SK-N-SH (cell line): ENCODE measurements at regions not wholly inside any gene's neighbourhood (a gene's known extent, or its start where the extent isn't known, plus 50 kb on each side); places are given as distances from the start of the nearest gene placed in this dataset.

ENCODE experiments used
- CTCF ChIA-PET: fragments of 300-600, 350-600 bp; formaldehyde crosslinking; extraction: SDS; loops from one replicate; lab custom pipeline; 2021; lab: Yijun Ruan, JAX
- POLR2A ChIA-PET: fragments of 350-600 bp; sonication (Branson Sonifier 250); formaldehyde crosslinking; extraction: SDS; loops from one replicate; lab custom pipeline; 2020; ENCODE audit warnings: antibody characterized with exemption, inconsistent platforms; lab: Yijun Ruan, JAX
- DNase-seq: peaks from one replicate; pipeline ENCODE4 v3.0.0; 2012
- H2AFZ ChIP-seq: fragments of 200-600 bp; sonication (generic); 2 replicates; pipeline ENCODE4 v1.8.1; 2016; ENCODE audit warnings: antibody characterized with exemption, mild to moderate bottlenecking, low read depth
- H3F3A ChIP-seq: fragments of 200-600 bp; sonication (generic); replicated peaks from 2 replicates; pipeline ENCODE3; 2016; ENCODE audit warnings: antibody characterized with exemption, mild to moderate bottlenecking; ENCODE audit not compliant: insufficient read depth
- H3K27ac ChIP-seq, 2 experiments: fragments of 200-500 bp in 1 of 2; fragments of 200-600 bp in 1 of 2; sonication (Bioruptor generic) in 1 of 2; sonication (generic), shearing (Covaris generic) in 1 of 2; 2 replicates each; pipeline versions ENCODE4 v1.5.1 to v1.6.1; 2014 to 2016; ENCODE audit warnings: low read depth in 2 of 2, inconsistent platforms in 1 of 2, low read length in 1 of 2, mild to moderate bottlenecking in 1 of 2, mixed read lengths in 1 of 2
- H3K27me3 ChIP-seq: fragments of 200-600 bp; sonication (generic), shearing (Covaris generic); 2 replicates; pipeline ENCODE4 v1.6.1; 2016; ENCODE audit warnings: mixed run types; ENCODE audit not compliant: insufficient read depth
- H3K36me3 ChIP-seq, 2 experiments: fragments of 200-500 bp in 1 of 2; fragments of 200-600 bp in 1 of 2; sonication (Bioruptor generic) in 1 of 2; sonication (generic) in 1 of 2; replicated peaks in 1 of 2; 2 replicates each; pipeline versions ENCODE3 to v1.5.1; 2014 to 2016; ENCODE audit warnings: low read length in 1 of 2, mild to moderate bottlenecking in 1 of 2; ENCODE audit not compliant: insufficient read depth in 2 of 2, control insufficient read depth in 1 of 2
- H3K4me1 ChIP-seq, 2 experiments: fragments of 200-500 bp in 1 of 2; fragments of 200-600 bp in 1 of 2; sonication (Bioruptor generic) in 1 of 2; sonication (generic), shearing (Covaris generic) in 1 of 2; 2 replicates each; pipeline versions ENCODE4 v1.5.1 to v1.6.1; 2014 to 2016; ENCODE audit warnings: low read depth in 1 of 2, low read length in 1 of 2, mixed run types in 1 of 2; ENCODE audit not compliant: insufficient read depth in 2 of 2, control insufficient read depth in 1 of 2
- H3K4me2 ChIP-seq: fragments of 200-600 bp; sonication (generic), shearing (Covaris generic); 2 replicates; pipeline ENCODE4 v1.6.1; 2017; ENCODE audit warnings: mixed run types
- H3K4me3 ChIP-seq, 2 experiments: fragments of 200-500 bp in 1 of 2; fragments of 200-600 bp in 1 of 2; sonication (Bioruptor generic) in 1 of 2; sonication (generic), shearing (Covaris generic) in 1 of 2; 2 replicates each; pipeline versions ENCODE4 v1.5.1 to v1.8.1; 2014 to 2016; ENCODE audit warnings: low read depth in 2 of 2, inconsistent platforms in 1 of 2, low read length in 1 of 2, mild to moderate bottlenecking in 1 of 2, mixed read lengths in 1 of 2, moderate library complexity in 1 of 2
- H3K79me2 ChIP-seq: fragments of 200-600 bp; sonication (generic); 2 replicates; pipeline ENCODE4 v1.8.1; 2017; ENCODE audit warnings: mild to moderate bottlenecking; ENCODE audit not compliant: insufficient read depth
- H3K9ac ChIP-seq: fragments of 200-600 bp; sonication (generic); 2 replicates; pipeline ENCODE4 v1.6.1; 2017; ENCODE audit warnings: mixed run types
- H3K9me2 ChIP-seq: fragments of 200-600 bp; sonication (generic); 2 replicates; pipeline ENCODE4 v1.6.1; 2017; ENCODE audit warnings: mixed run types
- H3K9me3 ChIP-seq: fragments of 200-600 bp; sonication (generic); 2 replicates; pipeline ENCODE4 v1.6.1; 2017; ENCODE audit warnings: mixed run types, mild to moderate bottlenecking, moderate library complexity
- H4K20me1 ChIP-seq: fragments of 200-600 bp; sonication (generic); 2 replicates; pipeline ENCODE4 v1.6.1; 2017; ENCODE audit warnings: mild to moderate bottlenecking, mixed run types; ENCODE audit not compliant: insufficient read depth
- CHD2 ChIP-seq: fragments of 150-350 bp; IDR thresholded peaks from 2 replicates; pipeline ENCODE4 v1.6.1; 2018; ENCODE audit warnings: low read length; ENCODE audit not compliant: partially characterized antibody
- CTCF ChIP-seq: fragments of 200-600 bp; sonication (generic); IDR thresholded peaks from 2 replicates; pipeline ENCODE4 v1.6.1; 2017; ENCODE audit warnings: antibody characterized with exemption, mild to moderate bottlenecking, moderate library complexity
- EZH2phosphoT487 ChIP-seq: fragments of 200-600 bp; sonication (generic); IDR thresholded peaks from 2 replicates; pipeline ENCODE4 v1.6.1; 2017; ENCODE audit warnings: low read depth, mixed run types, mild to moderate bottlenecking, antibody characterized with exemption, moderate library complexity, borderline replicate concordance
- FOSL2 ChIP-seq: IDR thresholded peaks from 2 replicates; pipeline ENCODE4 v1.4.0; 2012; ENCODE audit warnings: low read depth, mild to moderate bottlenecking, moderate library complexity, borderline replicate concordance
- FOXM1 ChIP-seq: IDR thresholded peaks from 2 replicates; pipeline ENCODE4 v1.4.0; 2012; ENCODE audit warnings: low read depth, mild to moderate bottlenecking
- GATA2 ChIP-seq: sonication (generic); formaldehyde crosslinking; IDR thresholded peaks from 2 replicates; pipeline ENCODE4 v1.5.0; 2020; ENCODE audit warnings: mild to moderate bottlenecking, missing genetic modification reagents
- MEF2A ChIP-seq: IDR thresholded peaks from 2 replicates; pipeline ENCODE4 v1.4.0; 2012; ENCODE audit warnings: low read depth, borderline replicate concordance
- MXI1 ChIP-seq: IDR thresholded peaks from 2 replicates; pipeline ENCODE4 v1.6.1; 2012; ENCODE audit warnings: mild to moderate bottlenecking, low read depth, low read length, improper control_type of control experiment
- POLR2AphosphoS5 ChIP-seq: IDR thresholded peaks from 2 replicates; pipeline ENCODE4 v1.6.1; 2012; ENCODE audit warnings: low read depth, low read length
- SIN3A ChIP-seq: IDR thresholded peaks from 2 replicates; pipeline ENCODE4 v1.6.1; 2012; ENCODE audit warnings: low read depth, mild to moderate bottlenecking, low read length, moderate library complexity, borderline replicate concordance
- WGBS: methylation state at CpG from one replicate; pipeline ENCODE4 v1.1.6; 2017; ENCODE audit warnings: low lambda C conversion rate; 5-methylcytosine and 5-hydroxymethylcytosine counted together
- TF ChIP-seq, protein P1 (sequence below): IDR thresholded peaks from 2 replicates; pipeline ENCODE4 v1.4.0; 2012; ENCODE audit warnings: low read depth, borderline replicate concordance
- TF ChIP-seq, protein P2 (sequence below): IDR thresholded peaks from 2 replicates; pipeline ENCODE4 v1.4.0; 2012; ENCODE audit warnings: low read depth
- TF ChIP-seq, protein P3 (sequence below): IDR thresholded peaks from 2 replicates; pipeline ENCODE4; 2012

- Histone ChIP-seq H2AFZ (no peak overlapping the region), H3K79me2 (no peaks in the 10 kb centered on the region)
- TF ChIP-seq CHD2 (no peak), SIN3A (no peak), FOSL2 (no peak), GATA2 (CRISPR knock-in tag) (no peak), CTCF (no peak), FOXM1 (no peak), EZH2phosphoT487 (no peak), MEF2A (no peak)
- TF ChIP-seq, protein P1, sequence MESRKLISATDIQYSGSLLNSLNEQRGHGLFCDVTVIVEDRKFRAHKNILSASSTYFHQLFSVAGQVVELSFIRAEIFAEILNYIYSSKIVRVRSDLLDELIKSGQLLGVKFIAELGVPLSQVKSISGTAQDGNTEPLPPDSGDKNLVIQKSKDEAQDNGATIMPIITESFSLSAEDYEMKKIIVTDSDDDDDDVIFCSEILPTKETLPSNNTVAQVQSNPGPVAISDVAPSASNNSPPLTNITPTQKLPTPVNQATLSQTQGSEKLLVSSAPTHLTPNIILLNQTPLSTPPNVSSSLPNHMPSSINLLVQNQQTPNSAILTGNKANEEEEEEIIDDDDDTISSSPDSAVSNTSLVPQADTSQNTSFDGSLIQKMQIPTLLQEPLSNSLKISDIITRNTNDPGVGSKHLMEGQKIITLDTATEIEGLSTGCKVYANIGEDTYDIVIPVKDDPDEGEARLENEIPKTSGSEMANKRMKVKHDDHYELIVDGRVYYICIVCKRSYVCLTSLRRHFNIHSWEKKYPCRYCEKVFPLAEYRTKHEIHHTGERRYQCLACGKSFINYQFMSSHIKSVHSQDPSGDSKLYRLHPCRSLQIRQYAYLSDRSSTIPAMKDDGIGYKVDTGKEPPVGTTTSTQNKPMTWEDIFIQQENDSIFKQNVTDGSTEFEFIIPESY = no peak
- TF ChIP-seq, protein P2, sequence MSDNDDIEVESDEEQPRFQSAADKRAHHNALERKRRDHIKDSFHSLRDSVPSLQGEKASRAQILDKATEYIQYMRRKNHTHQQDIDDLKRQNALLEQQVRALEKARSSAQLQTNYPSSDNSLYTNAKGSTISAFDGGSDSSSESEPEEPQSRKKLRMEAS = no peak
Observed at GRCh38 chr16:9518051-9518450, 426.6 kb downstream of the HAPSTR1 start.

GRCh38 chr16:9518581-9518980 lies 427.1 kb downstream of the HAPSTR1 start:
- H4K20me1 ChIP-seq = no peaks in the 10 kb centered on the region
- peaks cover 0 to 3% of the 10 kb centered on the region in 2 experiments; a peak in 1 of 4 replicates for H3K4me1 ChIP-seq
- no peak for DNase-seq
- H3K27ac ChIP-seq = no peak overlapping the region
- ChIA-PET POLR2A (no interaction called here), CTCF (no interaction called here)
- H3K4me3 ChIP-seq = no peak overlapping the region
- H3K36me3 ChIP-seq = no peaks in the 10 kb centered on the region
- H2AFZ ChIP-seq = no peak overlapping the region
- H3K4me2 ChIP-seq = no peak overlapping the region
- no peaks in the 10 kb centered on the region for H3K79me2 ChIP-seq
- H3K27me3 ChIP-seq = no peaks in the 10 kb centered on the region
- H3F3A ChIP-seq = no peaks in the 10 kb centered on the region
- no peaks in the 10 kb centered on the region for H3K9me3 ChIP-seq
- WGBS = 90% methylated on average over 2 of the region's 2 CpGs
- TF ChIP-seq MXI1 = no peak
- no peak for TF ChIP-seq POLR2AphosphoS5
- TF ChIP-seq, protein P3, sequence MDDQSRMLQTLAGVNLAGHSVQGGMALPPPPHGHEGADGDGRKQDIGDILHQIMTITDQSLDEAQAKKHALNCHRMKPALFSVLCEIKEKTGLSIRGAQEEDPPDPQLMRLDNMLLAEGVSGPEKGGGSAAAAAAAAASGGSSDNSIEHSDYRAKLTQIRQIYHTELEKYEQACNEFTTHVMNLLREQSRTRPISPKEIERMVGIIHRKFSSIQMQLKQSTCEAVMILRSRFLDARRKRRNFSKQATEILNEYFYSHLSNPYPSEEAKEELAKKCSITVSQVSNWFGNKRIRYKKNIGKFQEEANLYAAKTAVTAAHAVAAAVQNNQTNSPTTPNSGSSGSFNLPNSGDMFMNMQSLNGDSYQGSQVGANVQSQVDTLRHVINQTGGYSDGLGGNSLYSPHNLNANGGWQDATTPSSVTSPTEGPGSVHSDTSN = no peak
- TF ChIP-seq CTCF = no peak
- H3K9me2 ChIP-seq = no peaks in the 10 kb centered on the region
- H3K9ac ChIP-seq = no peak overlapping the region

More at GRCh38 chr16:9518051-9518450, 426.6 kb downstream of the HAPSTR1 start:
- H3F3A ChIP-seq = no peaks in the 10 kb centered on the region
- H3K9me3 ChIP-seq = no peaks in the 10 kb centered on the region
- no peak overlapping the region for H3K4me2 ChIP-seq
- 22% methylated on average over 3 of the region's 3 CpGs for WGBS
- POLR2A ChIA-PET = no interaction called here
- H3K9me2 ChIP-seq = no peaks in the 10 kb centered on the region
- no peak overlapping the region for H3K4me3 ChIP-seq
- H3K27me3 ChIP-seq = no peaks in the 10 kb centered on the region
- no peaks in the 10 kb centered on the region for H4K20me1 ChIP-seq
- H3K36me3 ChIP-seq = no peaks in the 10 kb centered on the region
- no peak overlapping the region for H3K27ac ChIP-seq
- no peak for DNase-seq
- H3K4me1 ChIP-seq = peaks cover 0 to 3% of the 10 kb centered on the region in 2 experiments; a peak in 1 of 4 replicates
- H3K9ac ChIP-seq = no peak overlapping the region
- CTCF ChIA-PET = no interaction called here
